ENCODE measurements at regions not wholly inside any gene's neighbourhood (a gene's known extent, or its start where the extent isn't known, plus 50 kb on each side); places are given as distances from the start of the nearest gene placed in this dataset.

GRCh38 chr11:123338997-123339752 is 90.9 kb upstream of the GRAMD1B start:
- no peak for TF ChIP-seq CTCF (IDR thresholded peaks at IDR 0.05)
- TF ChIP-seq POLR2A (IDR thresholded peaks at IDR 0.05): no peak

Data from thyroid gland (tissue), 4 donors.